HG02571 (cell line): ENCODE measurements at regions not wholly inside any gene's neighbourhood (a gene's known extent, or its start where the extent isn't known, plus 50 kb on each side); places are given as distances from the start of the nearest gene placed in this dataset.

ENCODE experiments used
- ATAC-seq: cut with Tn5 transposase; IDR thresholded peaks from one replicate; pipeline ENCODE4 v1.9.1; 2021; ENCODE audit warnings: mild to moderate bottlenecking, moderate library complexity; ENCODE audit not compliant: unreplicated experiment

DNA sequence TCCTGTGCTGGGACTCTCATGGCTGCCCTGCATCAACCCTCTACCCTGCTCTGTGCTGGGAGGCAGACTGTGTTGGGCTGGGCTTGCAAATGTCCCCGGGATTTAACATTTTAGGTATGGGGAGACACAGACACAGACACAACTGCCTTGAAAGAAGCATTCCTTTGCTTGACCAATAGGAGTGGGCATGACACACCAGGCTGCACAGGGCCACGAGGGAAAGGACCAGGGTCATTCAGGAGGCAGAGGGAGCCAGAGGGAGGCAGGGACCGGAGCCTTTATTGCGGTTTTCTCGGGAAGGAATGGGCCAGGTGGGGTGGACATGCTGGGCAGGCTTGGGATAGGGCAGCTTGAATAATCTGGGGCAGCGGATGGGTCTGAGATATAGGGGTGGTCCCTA lies 238.7 kb upstream of the COPS8 start:
- no peak for ATAC-seq

GRCh38 chr2:236847538-236848263 lies 238.0 kb upstream of the COPS8 start:
- ATAC-seq, result no peak

DNA sequence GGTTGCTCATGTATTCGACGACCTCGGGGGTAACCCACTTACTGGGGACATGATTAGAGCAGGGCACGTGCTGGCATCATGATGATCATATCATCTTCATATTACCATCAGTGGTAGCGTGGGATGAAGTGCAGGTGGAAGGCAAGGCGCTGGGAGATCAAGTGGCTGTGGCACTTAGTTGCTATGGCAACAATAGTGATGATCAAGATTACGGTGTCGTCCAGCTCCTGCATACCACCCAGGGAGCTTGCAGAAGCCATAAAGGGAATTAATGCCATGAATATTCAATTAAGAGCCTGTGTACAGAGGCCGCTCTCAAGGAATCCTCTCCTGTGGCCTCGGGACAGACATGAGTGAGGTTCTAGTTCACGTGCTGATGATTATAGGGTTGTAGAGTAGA lies 237.2 kb upstream of the COPS8 start:
- no peak for ATAC-seq

GRCh38 chr2:236849508-236849907 lies 236.2 kb upstream of the COPS8 start:
- ATAC-seq, result no peak

- no peak for ATAC-seq
Observed at GRCh38 chr2:236849940-236850339, 235.7 kb upstream of the COPS8 start.

DNA sequence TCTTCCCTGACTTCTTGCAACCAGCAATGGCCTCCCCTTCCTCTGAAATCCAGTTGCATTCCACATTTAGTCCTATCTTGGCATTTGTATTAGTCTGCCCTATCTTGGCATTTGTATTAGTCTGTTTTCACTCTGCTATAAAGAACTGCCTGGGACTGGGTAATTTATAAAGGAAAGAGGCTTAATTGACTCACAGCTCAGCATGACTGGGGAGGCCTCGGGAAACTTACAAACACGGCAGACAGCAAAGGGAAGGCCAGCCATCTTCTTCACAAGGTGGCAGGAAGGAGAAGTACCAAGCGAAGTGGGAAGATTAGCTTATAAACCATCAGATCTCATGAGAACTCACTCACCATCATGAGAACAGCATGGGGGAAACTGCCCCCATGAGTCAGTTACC lies 234.5 kb upstream of the COPS8 start:
- no peak for ATAC-seq

GRCh38 chr2:236852100-236852976 lies 233.4 kb upstream of the COPS8 start:
- ATAC-seq, result no peak

DNA sequence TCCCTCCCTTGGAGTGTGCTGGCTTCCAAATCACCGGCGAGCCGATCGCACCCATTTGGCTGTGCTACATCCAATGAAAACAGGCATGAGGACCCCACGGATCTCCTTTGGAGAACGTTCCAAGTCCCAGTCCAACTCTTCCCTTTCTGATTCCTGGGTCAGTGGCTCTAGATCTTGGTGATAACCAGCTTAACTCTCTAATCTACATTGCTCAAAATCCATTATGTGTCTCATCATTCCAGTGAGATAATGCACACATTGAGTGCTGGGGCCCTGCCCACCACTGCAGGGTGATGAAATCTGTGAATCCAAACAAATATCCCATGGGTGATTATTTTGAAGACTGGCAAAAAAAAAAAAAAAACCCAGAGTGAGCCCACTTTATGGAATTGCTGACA lies 232.7 kb upstream of the COPS8 start:
- no peak for ATAC-seq

DNA sequence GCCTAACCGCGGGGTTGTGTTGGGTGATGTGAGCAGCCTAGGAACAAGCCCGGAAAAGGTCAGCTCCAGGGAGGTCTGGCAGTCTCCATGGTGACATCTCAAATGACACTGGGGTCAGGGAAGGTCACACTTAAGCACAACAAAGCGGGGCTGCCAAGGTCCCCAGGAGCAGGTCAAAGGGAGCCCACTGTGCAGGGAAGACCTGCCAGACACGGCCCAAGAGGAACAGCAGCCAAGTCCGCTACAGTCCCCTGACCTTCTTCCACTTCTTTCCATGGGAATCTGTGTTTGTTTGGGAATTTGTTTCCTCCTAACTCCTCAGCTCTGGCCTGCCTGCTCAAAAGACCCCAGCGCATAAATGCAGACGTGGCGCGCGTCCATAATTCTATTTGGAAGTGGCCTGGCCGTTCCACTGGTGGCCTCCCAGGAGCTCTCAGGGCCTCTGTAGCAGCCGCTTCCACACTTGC lies 232.1 kb upstream of the COPS8 start:
- no peak for ATAC-seq

DNA sequence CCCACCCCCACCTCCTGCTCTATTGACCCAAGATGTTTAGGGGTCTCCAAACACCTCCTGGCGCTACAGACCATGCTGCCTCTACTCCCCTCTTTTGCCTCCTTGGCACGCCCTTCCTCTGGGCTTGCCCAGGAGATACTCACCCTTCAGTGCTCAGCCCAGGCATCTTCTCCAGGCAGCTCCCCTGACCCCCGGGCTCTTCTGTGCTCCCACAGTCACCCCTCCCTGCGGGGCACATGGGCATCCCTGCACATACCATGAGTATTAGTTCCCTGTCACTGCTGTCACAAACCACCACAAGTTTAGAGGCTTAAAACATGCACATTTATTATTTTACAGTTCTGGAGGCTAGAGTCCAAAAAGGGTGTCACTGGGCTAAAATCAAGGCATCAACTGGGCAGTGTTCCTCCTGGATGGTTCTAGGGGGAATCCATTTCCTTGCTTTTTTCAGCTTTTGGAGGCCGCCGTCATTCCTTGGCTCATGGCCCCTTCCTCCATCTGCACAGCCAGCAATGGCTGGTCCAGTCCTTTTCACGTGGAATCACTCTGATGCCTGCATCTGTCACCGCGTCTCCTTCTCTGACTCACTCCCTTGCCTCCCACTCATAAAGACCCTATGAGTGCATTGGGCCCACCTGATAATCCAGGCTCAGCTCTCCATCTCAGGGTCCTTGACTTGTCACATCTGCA lies 230.4 kb upstream of the COPS8 start:
- no peak for ATAC-seq

GRCh38 chr2:236855866-236856847 lies 229.5 kb upstream of the COPS8 start:
- ATAC-seq, result no peak

DNA sequence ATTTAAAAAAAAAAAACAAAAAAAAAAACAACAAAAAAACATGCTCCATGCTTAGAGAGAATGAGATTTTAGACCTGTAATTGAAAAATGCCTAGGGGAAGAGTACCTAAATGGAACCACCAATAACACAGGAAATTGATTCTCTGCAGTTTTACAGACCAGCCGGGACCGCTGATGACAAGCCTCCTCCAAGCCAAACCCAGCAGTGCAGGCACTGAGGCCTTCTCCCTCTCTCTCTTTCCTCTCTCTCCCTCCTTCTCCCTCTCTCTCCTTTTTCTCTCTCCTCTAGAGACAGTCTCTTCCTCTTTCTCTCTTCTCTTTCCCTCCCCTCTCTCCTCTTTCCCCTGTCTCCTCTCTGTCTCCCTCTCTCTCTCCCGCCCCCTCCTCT lies 228.8 kb upstream of the COPS8 start:
- no peak for ATAC-seq

DNA sequence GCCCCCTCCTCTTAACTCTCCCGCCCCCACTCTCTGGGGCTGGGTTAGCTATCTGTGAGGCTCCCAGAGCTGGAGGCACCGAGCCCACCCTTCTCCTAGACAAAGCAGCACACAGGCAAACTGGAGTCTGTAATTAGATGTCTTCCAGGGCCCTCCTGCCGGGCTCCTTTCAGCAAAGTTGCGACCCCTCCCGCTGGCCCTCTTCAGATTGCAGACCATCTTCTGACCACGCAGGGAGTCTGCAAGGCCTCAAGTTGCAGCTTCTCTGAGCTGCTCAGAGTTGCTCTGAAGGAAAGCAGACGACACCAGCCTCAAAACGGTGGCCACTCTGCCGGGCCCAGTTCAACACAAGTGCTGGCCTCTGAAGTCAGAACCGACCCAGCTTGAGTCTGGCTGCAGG lies 228.4 kb upstream of the COPS8 start:
- ATAC-seq, result no peak

DNA sequence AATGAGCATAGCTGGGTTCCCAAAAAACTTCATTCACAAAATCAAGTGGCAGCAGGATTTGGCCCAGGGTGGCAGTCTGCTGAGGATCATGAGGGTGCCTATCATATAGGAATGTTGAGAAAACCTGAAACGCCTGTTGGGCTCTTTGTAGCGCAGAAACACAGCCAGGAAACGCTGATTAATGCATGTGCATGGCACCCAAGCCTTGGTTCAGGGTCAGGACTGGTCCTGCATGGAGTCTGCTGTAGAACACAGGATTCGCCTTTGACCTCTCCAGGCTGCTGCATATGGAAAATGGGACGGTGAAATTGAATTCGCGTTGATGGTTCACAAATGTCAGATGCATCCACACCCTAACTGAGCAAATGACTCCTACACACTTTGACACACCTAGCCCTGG lies 227.9 kb upstream of the COPS8 start:
- no peak for ATAC-seq

- no peak for ATAC-seq
Observed at GRCh38 chr2:236858661-236859060, 227.0 kb upstream of the COPS8 start.

GRCh38 chr2:236859908-236860307 lies 225.8 kb upstream of the COPS8 start:
- ATAC-seq, result no peak

DNA sequence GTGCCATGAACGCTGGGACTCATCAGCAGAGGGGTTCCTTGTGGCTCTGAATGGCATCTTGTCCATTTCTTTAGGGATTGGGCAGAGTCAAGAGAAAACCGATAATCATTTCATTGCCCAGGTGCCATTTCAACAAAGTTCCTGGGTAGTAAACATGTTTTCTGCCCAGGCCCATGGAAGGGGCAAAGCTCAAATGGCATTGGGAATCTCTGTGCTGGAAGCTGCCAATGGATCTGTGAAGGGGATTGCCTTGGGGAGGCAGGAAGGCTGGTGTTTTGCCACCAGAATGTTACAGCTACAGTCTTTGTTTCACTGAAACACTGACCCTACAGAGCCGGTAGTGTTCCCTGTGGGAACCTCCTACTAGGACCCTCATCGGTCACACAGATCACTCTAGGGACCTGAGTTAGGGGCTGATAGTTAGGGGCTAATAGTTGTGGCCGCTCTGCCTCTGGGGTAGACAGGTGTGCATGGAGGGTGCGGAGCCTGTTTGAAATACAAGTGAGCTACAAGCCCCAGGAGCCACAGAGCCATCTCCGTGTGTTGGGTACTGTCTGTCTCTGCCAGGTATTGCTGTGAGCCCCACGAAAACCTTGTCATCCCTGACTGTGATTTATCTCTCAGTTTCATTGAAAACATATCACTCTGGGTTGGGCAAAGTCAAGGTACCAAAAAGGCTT lies 224.4 kb upstream of the COPS8 start:
- ATAC-seq, result no peak

GRCh38 chr2:236861944-236862343 lies 223.7 kb upstream of the COPS8 start:
- ATAC-seq, result no peak

DNA sequence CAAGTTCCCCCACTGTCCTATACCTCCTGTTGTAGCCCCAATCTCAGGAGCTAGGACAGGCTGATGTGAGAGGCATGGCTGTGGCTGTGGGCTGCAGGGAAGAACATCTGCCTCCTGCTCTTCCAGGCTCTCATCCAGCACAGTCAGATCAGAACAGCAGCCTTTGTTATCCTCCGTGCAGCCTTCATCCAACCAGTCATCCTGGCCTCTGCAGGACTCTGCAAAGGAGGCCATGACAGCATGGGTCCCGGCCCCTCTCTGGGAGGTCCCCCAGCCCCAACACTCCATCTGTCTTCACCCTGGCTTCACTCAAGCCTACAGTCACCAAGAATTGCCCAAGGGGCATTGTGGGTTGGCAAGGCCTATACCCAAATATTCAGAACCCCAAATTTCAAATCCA lies 223.2 kb upstream of the COPS8 start:
- no peak for ATAC-seq
